Fibroblast of skin of right quadriceps (primary cell): ENCODE measurements at regions not wholly inside any gene's neighbourhood (a gene's known extent, or its start where the extent isn't known, plus 50 kb on each side); places are given as distances from the start of the nearest gene placed in this dataset.
A peak's percentile ranks its signal among the peaks of the same experiment; 100 is the strongest.

ENCODE experiments used
- DNase-seq: peaks from one replicate; pipeline ENCODE4 v3.0.0-alpha.2; 2013

- DNase-seq = no peak
Observed at GRCh38 chr4:142974328-142974727, 128.2 kb upstream of the INPP4B start.

DNA sequence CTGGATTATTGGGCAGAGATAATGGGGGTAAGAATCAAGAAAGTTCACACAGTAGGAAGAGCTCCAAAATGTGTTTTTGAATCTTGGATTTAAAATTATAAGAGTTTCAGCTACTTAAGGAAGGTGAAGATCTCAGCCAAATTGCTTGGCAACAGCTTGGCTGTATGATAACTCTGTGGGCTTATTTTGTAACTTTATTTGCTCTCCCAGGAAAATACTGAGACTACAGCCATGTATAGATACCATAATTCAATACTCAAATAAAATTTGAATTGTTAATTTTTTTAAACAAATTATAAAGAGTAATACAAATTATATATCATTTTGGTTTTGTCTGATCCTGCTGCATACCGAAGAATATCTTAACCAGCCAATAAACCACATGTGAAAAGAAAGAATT lies 129.5 kb upstream of the INPP4B start:
- no peak for DNase-seq

DNA sequence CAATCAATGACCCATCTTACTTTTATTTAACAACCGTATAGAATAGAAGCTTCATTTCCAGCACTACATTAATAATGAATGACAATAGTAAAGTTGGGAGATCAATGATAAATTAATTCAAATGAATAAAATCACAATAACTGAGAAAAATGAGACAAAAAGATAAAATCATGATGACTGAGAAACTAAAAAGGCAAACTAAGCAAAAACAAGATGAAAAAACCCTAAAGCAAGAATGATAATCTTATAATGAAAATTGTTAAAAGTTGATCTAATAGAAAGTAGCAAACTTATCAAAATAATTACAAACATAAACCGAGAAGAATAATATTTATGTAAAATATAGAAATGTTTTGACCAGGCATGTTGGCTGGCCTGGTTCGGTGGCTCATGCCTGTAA lies 130.4 kb upstream of the INPP4B start:
- DNase-seq = no peak

DNA sequence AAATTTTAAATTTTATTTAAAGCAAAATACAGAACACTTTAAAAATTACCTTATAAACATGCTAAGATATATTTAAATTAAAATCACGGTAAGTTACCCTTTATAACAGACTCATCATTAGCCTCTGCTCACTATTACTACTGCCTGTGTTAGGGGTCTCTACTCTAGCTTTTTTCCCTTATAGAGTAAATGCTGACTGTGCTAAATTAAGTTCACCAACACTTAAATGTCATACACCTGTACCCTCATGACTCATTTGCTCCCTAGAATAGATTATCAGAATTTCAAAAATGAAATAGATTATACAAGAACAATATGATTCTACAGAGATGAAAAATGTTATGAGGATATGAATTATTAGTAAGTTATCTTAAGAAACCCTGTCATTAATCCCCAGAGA lies 131.1 kb upstream of the INPP4B start:
- DNase-seq = no peak

DNA sequence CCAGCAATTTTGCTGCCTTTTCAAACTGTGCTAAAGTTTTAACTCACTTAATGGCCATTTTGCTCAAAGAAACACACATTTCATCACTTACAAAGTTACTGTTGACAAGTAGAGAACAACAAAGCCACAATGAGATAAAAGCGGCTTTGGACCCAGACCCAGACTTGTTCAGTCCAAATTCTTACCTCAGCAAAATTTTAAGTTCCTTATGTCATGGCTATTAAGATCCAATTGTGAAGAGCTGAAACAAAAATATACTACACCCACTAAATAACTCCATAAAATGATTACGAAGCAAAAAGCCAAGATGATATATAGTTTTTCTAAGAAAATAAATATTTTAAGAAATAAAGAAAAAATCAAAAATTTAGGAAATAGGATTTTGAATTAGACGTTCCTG lies 137.0 kb upstream of the INPP4B start:
- DNase-seq = no peak

DNA sequence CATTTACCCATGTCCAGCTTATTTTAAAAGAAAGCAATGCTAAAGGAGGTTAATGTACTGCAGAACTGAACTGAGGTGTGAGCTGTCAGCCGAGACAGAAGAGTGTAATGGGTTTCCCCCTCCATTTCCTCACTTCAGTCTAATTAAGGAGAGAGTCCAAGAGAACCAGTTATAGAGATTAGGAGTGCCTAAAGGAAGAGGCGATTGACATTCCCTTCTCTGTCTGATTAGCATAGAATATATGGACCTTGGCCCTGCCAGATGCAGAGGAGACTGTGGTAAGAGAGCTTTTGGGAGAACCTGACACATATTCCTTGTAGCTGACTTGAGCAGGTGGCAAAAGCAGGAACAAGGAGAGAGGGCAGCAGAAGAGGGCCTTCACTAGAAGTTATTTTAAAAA lies 137.5 kb upstream of the INPP4B start:
- DNase-seq = no peak

- DNase-seq = peak; percentile 2
Observed at GRCh38 chr4:142984871-142985585, 138.9 kb upstream of the INPP4B start.

DNA sequence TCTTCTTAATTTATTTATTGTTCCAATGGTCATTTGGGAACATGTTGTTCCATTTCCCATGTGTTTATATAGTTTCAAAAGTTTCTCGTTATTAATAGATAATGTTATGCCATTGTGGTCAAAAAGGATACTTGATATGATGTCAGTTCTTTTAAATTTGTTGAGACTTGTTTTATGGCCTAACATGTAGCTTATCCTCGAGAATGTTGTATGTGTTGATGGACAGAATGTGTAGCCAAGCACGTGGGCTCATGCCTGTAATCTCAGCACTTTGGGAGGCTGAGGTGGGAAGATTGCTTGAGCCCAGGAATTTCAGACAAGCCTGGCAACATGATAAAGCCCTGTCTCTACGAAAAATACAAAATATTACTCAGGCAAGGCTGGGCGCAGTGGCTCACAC lies 168.5 kb upstream of the USP38 start:
- DNase-seq = no peak

- no peak for DNase-seq
Observed at GRCh38 chr4:143017210-143017609, 167.5 kb upstream of the USP38 start.

- no peak for DNase-seq
Observed at GRCh38 chr4:143019351-143019750, 165.4 kb upstream of the USP38 start.

DNA sequence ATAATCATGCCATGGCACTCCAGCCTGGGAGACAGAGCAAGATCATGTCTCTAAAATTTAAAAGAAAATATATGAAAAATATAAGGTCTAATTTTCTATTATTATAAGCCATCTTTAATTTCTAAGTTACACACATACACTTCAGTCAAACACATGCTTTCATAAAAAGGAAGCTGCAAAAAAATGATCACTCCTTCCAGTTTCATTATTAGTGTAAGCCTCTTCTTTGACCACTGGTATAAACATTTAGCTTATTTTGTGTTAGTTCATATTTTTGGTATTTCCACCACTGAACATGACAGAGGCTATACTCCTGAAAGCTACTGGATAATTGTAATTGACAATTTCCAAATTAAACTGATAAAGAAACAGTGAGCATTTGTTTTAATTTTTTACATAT lies 163.3 kb upstream of the USP38 start:
- no peak for DNase-seq

DNA sequence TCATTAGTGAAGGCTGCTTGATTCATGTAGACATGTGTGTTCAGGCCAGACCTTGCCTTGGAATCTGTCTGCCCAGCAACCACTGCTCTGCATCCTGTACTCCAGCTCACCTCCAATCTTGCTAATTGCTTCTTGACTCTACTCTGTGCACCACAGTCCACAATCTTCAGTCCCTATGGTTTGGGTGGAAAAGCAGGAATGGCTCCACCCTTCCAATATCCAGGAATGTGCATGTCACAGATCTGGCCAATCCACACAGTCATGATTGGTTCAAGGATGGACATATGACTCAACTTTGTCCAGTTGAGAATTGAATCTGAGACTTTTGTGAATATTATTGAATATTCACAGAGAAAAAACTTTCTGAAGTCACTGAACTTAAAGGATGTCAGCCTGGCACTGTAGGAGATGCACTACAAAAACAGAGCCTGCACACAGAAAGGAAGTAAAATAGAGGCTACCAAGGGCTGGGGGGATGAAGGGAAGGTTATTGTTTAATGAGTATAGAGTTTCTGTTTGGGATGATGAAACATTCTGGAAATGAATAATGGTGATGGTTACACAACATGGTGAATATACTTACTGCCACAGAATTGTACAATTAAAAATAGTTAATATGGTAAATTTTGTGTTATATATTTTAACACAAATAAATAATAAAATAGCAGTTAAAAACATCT lies 161.3 kb upstream of the USP38 start:
- no peak for DNase-seq

- DNase-seq = peak; percentile 42
Observed at GRCh38 chr4:143025081-143025704, 159.5 kb upstream of the USP38 start.

DNA sequence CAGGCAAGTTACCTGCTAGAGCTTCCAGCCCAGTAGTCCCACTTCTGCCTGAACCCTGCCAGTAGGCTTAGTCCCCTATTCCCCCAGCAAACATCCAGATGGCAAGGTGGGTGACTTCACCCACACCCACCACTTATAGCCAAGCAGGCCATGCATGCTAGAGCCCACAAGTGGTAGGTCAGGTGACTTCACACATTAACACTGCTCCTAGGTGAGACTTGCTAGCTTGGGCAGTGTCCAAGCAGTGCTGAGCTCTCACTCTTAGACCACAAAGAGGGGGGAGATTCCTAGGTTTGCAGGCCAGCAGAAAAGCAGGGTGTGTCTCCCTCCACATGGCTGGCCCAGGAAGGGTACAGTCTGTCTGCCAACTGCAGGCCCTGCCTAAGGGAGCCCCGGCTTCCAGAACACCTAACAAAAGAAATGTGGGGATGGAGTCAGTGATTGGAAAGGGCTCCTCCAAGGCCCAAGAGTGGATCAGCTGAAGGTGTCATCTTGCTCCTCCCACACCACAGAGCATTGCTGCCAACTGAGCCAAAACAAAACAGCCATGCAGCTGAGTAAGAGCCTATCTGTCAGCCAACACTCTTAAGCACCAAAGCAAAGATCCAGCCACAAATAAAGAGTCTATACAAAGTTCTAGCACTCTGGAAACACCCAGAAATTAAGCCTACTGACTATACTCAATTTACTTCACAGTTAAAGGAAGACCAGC lies 158.1 kb upstream of the USP38 start:
- DNase-seq = no peak

DNA sequence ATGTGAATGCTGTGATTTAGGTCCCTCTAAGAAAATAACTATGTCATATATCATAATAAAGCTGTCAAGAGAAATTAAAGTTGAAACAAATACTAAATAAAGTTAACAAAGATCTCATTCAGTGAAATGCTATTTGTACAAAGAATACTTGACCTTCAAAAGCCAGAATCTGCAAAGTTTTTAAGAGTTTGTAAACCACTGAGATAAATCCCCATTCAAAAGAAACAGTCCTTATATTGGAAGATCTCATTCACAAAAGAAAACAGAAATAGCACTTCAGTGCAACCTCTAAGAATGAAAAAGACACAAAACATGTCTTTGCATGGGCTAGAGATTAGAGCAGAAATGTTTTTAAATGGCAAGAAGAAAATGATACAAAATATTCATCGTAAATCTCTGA lies 149.1 kb upstream of the USP38 start:
- DNase-seq = no peak

- no peak for DNase-seq
Observed at GRCh38 chr4:143036443-143036842, 148.3 kb upstream of the USP38 start.

GRCh38 chr4:143046454-143046853 lies 138.3 kb upstream of the USP38 start:
- no peak for DNase-seq

DNA sequence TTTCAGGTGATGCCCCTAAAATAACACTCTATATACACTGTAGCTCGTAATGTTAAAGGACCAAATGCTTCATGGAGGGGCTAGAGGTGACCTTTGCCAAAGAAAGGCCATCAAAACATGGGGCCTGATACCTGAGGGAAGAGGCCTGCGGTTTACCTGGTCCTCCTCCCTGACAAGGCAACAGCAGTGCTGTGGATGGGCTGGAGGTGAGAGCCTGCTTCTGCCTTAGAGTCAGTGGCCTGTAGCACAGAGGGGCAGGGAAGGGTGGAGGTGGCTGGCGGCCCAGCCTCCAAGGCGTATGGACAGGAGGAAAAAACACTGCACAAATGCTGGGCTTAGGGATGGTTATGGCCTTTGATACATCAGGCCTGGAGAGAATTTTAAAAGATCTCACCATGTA lies 137.8 kb upstream of the USP38 start:
- no peak for DNase-seq

DNA sequence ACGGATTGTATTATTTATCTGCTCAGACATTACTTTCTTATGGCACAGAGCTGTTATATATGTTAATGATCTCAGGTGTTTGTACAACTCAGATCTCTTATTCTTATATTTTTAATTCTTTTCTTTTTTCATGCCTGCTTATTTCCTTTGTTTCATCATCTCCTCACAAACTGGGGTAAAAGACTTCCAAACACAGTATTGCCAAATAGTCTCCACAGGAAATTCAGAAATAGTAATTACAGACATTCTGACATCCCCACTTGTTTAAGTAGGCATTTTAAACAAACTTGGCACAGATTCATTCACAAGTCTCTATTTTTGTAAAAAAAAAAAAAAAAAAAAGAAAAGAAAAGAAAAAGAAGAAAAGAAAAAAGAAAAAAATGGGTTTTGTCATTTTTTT lies 129.7 kb upstream of the USP38 start:
- no peak for DNase-seq

GRCh38 chr4:143055997-143056396 lies 128.7 kb upstream of the USP38 start:
- no peak for DNase-seq

GRCh38 chr4:143071351-143071750 lies 113.4 kb upstream of the USP38 start:
- DNase-seq = no peak

- DNase-seq = no peak
Observed at GRCh38 chr4:143076723-143077122, 108.0 kb upstream of the USP38 start.

DNA sequence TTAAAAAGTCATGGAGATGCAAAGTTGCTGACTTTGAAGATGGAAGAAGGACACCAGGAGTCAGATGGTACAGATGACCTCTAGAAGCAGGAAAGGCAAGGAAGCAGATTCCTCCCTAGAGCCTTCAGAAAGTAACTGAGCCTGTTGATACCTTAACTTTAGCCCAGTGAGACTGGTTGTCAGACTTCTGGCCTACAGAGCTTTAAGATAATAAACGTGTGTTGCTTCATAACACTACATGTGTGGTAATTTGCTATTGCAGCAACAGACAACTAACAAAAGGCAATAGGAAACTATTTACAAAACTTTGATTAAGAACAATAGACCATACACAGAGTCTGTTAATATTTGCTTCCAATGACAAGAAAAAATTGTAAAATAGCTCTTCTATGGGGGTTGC lies 102.0 kb upstream of the USP38 start:
- no peak for DNase-seq
